A172 (cell line): ENCODE measurements at regions not wholly inside any gene's neighbourhood (a gene's known extent, or its start where the extent isn't known, plus 50 kb on each side); places are given as distances from the start of the nearest gene placed in this dataset.
A peak's percentile ranks its signal among the peaks of the same experiment; 100 is the strongest.

Experiments used
- DNase-seq: peaks from one replicate; pipeline ENCODE4 v3.0.0-alpha.2; 2015; ENCODE audit warnings: low spot score

GRCh38 chr4:120977435-120977997, 55.0 kb upstream of the PRDM5 start:
- DNase-seq: peak; percentile 21

GRCh38 chr4:120973207-120973606, 50.7 kb upstream of the PRDM5 start:
- no peak for DNase-seq
